ENCODE measurements at regions not wholly inside any gene's neighbourhood (a gene's known extent, or its start where the extent isn't known, plus 50 kb on each side); places are given as distances from the start of the nearest gene placed in this dataset.

GRCh38 chr7:54678763-54679489, 80.1 kb downstream of the SEC61G start (continued):
- TF ChIP-seq RNF219 (CRISPR knock-in tag; IDR thresholded peaks at IDR 0.05) (no peak), ZNF583 (CRISPR knock-in tag; IDR thresholded peaks at IDR 0.05) (no peak), KDM5B (IDR thresholded peaks at IDR 0.05; ENCODE audit: insufficient replicate concordance, low read depth, low read length) (no peak), ZBTB40 (IDR thresholded peaks at IDR 0.05) (no peak), ZBTB40 (CRISPR knock-in tag; IDR thresholded peaks at IDR 0.05) (no peak), BCL6 (CRISPR knock-in tag; IDR thresholded peaks at IDR 0.05) (no peak), SMARCB1 (IDR thresholded peaks at IDR 0.05; ENCODE audit: insufficient read length, low read depth) (no peak), TAL1 (IDR thresholded peaks at IDR 0.05) (no peak), ZBTB11 (CRISPR knock-in tag; IDR thresholded peaks at IDR 0.05) (no peak), TAF1 (IDR thresholded peaks at IDR 0.05; ENCODE audit: control insufficient read depth, extremely low read depth, insufficient read depth, low read length, severe bottlenecking) (no peak), ZNF3 (CRISPR knock-in tag; IDR thresholded peaks at IDR 0.05) (no peak), PRPF4 (IDR thresholded peaks at IDR 0.05; ENCODE audit: insufficient read depth, low read depth, low read length, poor library complexity, severe bottlenecking) (no peak)

All from K562 (cell line).